HG03442 (cell line): ENCODE measurements at regions not wholly inside any gene's neighbourhood (a gene's known extent, or its start where the extent isn't known, plus 50 kb on each side); places are given as distances from the start of the nearest gene placed in this dataset.

Source experiments
- ATAC-seq: cut with Tn5 transposase; IDR thresholded peaks from one replicate; pipeline ENCODE4 v1.9.1; 2021; ENCODE audit warnings: mild to moderate bottlenecking, moderate library complexity; ENCODE audit not compliant: unreplicated experiment

DNA sequence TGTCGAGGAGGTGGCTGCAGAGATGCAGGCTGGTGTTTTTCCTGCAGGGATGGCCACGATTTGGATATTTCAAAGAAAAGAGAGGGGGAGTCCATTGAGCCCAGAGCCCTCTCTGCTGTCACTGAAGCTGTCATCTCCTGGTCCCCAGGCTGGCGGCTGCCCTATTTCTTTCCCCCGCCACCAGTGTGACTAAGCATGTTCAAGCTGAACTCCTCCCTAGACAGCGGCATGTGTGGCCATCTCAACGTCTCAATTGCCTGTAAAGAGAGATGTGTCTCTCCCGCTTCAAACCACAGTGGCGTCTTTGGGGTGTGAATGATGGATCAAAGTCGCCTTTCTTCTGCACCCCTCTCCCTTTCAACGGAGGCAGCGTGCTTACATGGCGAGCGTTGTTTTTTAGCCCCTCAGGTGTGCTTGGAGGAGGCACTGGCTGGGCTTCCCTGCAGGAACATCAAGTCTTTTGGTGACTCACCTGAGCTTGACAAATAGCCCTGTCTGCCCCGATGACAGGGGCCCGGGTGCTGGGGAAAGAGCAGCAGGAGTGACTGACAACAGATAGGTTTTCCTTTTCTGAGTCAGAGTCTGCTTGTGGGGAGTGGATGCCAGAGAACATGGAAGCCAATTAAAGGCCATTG, 346.4 kb upstream of the AJAP1 start:
- no peak for ATAC-seq

DNA sequence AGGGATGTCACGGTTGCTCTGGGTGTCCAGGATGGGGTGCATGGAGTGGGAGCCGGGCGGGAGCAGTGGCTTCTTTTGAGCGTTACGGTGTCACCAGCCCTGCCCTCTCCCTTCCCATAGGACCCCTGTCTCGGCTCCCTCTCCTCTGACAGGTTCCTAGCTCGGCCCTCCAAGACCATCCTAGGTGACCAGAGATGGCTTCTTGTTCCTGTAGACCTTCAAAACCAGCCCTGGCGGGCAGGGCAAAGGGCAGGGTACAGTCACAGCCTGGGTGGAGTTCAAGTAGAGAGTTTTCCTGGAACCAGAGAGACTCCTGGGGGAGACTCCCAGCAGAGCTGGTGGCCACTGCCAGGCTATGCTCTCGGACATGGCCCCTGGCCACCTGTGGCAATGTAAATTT, 345.6 kb upstream of the AJAP1 start:
- ATAC-seq: no peak

DNA sequence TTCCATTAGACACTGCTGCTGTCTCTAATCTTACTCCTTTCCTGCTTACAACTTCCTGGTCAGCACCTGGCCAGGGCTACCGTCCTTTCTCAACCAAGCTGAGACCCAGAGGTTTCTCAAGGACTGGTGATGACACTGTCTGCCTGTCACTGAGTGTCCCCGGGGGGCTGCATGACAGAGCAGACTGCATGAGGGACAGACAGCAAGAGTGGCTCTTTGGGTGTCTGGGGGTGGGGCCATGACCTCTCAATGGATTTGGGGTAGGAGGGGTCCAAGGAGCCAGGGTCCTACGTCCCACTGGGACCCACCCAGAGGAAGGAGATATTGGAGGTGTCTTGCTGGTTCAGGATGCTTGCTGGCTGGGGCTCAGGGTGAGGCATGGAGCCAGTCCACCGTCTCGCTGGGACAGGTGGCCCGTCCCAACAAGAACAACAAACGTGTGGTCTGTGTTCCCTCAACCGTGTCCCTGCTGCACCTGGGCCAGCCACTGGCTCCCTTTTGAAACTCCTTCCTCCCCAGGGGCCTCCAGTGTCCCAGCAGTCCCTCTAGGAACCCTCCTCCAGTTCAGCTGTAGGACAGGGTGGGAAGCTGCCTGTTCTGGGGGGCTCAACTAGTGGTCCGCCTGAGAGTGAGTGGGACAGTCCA, 344.6 kb upstream of the AJAP1 start:
- no peak for ATAC-seq

DNA sequence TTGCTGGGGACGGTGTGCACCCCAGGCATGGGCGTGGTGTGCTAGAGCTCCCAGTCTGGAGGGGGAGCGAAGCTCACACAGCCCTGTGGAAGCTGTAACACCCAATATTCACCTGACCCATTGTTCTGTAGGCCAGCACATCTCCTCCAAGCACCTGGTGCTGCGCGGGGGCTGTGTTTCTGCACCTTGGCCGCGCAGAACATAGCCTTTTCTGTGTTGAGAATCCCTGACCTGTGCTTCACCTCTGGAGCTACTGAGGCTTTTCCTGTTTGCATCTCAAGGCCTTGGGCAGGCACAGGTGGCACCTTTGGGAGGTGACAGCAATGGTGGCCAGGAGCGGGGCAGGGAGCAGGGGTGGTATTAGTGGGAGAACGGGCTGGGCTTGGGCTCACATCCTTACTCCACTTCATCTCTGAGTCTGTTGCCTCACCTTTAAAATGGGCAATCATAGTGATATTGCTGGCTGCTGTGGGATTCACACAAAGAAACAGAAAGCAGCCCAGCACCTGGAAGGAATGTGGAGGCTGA, 343.9 kb upstream of the AJAP1 start:
- no peak for ATAC-seq

DNA sequence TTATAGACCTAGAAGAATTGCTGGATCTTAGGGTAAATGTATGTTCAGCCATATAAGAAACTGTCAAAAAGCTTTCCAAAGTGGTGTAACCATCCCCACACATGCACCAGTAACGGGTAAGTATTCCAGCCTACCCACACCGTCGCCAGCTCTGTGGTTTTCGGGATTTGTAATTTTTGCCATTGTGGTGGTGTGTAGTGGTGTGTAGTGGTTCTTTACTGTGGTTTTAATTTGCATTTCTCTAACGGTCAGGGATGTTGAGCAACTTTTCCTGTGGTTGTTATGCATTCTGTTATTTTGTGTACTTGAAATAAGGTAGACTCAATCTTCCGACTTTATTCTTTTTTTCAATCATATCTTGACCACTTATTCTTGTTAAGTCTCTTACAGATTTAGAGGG, 342.4 kb upstream of the AJAP1 start:
- ATAC-seq: no peak

DNA sequence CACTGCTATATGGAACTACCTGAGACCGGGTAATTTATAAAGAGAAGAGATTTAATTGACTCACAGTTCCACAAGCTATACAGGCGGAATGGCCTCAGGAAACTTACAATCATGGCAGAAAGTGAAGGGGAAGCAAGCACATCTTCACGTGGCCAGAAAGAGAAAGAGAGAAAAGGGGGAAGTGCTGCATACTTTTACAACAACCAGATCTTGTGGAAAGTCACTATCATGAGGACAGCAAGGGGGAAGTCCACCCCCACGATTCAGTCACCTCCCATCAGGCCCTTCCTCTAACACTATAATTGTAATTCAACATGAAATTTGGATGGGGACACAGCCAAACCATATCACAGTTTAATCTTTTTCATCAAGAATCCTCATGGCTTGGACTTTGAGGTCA, 339.2 kb upstream of the AJAP1 start:
- ATAC-seq: no peak

- ATAC-seq: no peak
Observed at GRCh38 chr1:4317207-4317606, 337.2 kb upstream of the AJAP1 start.

GRCh38 chr1:4318720-4319119, 335.7 kb upstream of the AJAP1 start:
- ATAC-seq: no peak

GRCh38 chr1:4319496-4319895, 334.9 kb upstream of the AJAP1 start:
- ATAC-seq: no peak

DNA sequence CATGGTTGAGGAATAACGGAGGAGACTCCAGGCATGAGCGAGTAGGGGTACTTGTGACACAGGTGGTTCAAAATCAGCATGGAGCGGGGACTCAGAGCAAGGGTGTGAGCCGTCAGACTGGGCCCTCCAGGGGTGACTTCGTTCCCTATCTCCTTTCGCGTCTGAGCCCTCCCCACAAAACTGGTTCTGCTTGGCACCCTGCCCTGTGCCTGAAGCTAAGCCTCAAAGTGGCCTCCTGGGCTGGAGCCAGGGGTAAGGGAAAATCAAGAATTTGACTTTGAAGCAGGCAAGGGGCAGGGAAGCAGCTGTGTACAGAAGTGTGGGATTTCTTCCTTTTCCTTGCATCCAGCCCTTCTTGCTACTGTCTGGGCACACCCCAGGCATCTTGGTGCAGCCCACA, 331.5 kb upstream of the AJAP1 start:
- no peak for ATAC-seq

DNA sequence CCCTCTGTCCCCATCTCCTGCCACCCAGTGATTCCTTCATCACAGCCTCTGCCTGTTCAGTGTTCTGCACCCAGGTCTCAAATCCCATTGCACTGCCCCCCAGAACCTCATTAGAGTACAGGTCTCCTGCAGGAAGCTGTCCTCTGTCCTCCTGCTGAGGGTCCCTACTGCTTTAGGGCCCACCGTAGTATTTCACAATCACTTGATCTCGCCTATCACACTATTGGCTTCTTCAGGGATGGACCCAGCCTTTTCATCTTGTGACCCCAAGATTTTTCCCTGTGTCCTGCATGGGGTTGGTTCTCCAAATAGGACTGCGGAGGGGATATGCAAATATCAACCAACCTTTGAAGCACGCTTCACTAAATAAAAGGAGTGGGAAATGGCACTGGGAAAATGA, 331.1 kb upstream of the AJAP1 start:
- no peak for ATAC-seq

GRCh38 chr1:4324525-4324924, 329.9 kb upstream of the AJAP1 start:
- no peak for ATAC-seq

GRCh38 chr1:4327142-4327541, 327.3 kb upstream of the AJAP1 start:
- ATAC-seq: no peak

DNA sequence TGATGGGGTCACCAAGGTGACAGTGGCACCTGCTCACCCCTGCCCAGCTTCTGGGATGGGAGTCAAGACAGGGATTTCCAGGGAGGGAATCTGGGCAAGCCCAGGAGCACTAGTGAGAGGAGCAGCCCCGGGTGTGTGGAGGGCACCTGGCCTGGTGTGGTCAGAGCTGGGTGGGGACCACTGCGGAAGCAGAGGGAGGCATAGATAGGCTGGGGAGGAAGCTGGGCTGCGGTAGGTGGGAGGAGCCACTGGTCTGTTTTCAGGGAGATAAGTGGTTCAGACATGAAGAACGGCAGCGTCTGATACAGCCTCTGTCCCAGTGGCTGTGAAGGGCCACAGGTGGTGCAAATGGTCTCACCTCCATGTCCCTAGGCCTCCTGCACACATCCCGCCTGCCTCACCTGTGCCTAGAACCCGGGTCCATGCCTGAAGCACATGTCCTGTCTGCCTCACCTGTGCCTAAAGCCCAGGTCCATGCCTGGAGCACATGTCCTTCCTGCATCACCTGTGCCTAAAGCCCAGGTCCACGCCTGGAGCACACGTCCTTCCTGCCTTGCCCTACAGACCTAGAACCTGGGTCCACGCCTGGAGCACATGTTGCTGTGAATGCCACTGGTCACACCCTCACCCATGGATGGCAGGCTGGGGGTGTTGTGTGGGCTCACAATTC, 325.9 kb upstream of the AJAP1 start:
- ATAC-seq: no peak

GRCh38 chr1:4330805-4331766, 323.3 kb upstream of the AJAP1 start:
- ATAC-seq: no peak

DNA sequence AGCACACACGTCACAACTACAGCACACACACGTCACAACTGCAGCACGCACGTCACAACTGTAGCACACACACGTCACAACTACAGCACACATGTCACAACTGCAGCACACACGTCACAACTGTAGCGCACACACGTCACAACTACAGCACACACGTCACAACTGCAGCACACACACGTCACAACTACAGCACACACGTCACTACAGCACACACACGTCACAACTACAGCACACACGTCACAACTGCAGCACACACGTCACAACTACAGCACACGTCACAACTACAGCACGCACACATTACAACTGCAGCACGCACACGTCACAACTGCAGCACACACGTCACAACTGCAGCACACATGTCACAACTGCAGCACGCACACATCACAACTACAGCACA, 322.6 kb upstream of the AJAP1 start:
- no peak for ATAC-seq

GRCh38 chr1:4336507-4336906, 317.9 kb upstream of the AJAP1 start:
- no peak for ATAC-seq

- no peak for ATAC-seq
Observed at GRCh38 chr1:4341421-4341820, 313.0 kb upstream of the AJAP1 start.

DNA sequence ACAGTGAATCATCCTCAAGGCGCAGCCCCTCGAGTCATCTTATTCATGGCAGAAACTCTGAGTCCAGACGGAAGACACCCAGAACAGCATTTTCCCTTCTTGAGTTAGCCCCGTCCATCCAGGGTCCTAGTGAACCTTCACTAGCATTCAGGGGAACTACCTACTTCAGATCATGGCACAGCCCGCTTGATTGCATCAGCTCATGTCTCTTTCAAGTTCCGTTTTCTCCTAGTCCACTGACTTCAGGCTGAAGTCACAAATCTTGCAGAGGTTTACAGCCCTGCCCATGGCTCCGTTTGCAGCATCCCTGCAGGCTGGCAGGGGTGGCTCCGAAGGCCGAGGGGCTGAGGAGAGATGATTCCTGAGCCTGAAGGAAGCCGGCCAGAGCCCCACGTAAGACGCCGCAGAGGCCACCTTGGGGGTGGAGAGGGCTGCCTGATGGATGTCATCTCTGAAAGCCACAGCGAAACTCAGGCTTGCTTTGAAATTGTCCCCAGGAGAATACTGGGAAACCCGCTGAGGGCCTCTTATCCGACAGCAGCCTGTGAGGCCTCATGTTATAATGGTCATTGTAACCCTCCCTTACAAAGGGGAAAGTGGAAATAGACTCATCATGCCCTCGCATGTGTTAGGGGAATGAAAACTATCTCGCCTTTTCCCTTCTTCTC, 310.2 kb upstream of the AJAP1 start:
- no peak for ATAC-seq

DNA sequence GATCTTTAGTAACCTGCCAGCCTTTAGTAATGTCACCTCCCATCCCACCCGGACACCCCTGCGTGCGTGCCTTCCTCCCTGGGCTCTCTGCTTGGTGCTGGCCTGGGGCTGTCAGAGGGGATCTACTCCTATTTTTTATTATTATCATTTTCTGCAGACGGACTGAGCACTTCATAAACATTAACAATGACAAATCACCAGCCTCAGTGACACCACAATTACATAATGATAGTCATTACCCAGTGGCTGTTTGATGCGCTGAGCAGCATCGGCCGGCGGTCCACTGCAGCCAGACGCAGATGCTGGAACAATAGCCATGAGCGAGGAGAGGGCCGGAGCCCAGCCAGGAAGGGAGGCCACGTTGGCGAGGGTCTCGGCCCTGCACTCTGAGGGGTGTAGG, 309.3 kb upstream of the AJAP1 start:
- ATAC-seq: no peak

DNA sequence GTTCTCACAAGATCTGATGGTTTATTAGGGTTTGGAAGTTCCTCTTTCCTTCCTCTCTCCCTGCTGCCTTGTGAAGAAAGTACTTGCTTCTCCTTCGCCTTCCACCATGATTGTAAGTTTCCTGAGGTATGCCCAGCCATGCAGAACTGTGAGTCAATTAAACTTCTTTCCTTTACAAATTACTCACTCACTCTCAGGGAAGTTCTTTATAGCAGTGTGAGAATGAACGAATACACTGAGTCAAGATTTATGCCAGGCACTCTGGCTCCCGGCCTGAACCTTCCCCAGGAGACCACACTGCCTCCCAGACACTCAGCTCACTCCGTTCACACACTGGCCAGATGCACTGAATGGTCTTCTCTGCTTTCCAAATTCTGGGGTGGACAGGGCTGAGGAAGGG, 308.3 kb upstream of the AJAP1 start:
- no peak for ATAC-seq
